Caco-2 (cell line): ENCODE measurements at regions not wholly inside any gene's neighbourhood (a gene's known extent, or its start where the extent isn't known, plus 50 kb on each side); places are given as distances from the start of the nearest gene placed in this dataset.

Experiments
- BruUV-seq: library from RNA; stranded (reverse); fragments of 400-500 nt; replicated peaks from 2 replicates; lab custom pipeline; 2021; lab: Mats Ljungman, UMichigan
- CTCF ChIA-PET: fragments of 300-600 bp; sonication (Branson Sonifier 250); formaldehyde crosslinking; loops from one replicate; lab custom pipeline; 2022; ENCODE audit warnings: antibody characterized with exemption; lab: Charles Lee
- POLR2A ChIA-PET: fragments of 300-600 bp; sonication (Branson Sonifier 250); formaldehyde crosslinking; loops from one replicate; lab custom pipeline; 2022; ENCODE audit warnings: antibody characterized with exemption; lab: Charles Lee
- DNase-seq, 2 experiments: peaks; one replicate each; pipeline versions ENCODE4 v3.0.0 to v3.0.0-alpha.2; 2020 to 2022
- H3K27me3 ChIP-seq: replicated peaks from 2 replicates; pipeline ENCODE4 v1.6.0; 2011; ENCODE audit warnings: low read length; ENCODE audit not compliant: control insufficient read depth, insufficient read depth
- H3K36me3 ChIP-seq: 2 replicates; pipeline ENCODE4 v1.5.1; 2011; ENCODE audit warnings: low read length; ENCODE audit not compliant: control insufficient read depth, insufficient read depth
- H3K4me1 ChIP-seq: fragments of 250-450 bp; sonication (Bioruptor Pico); 2 replicates; pipeline ENCODE4 v1.5.1; 2020; ENCODE audit warnings: mild to moderate bottlenecking
- H3K4me3 ChIP-seq: 2 replicates; pipeline ENCODE4 v1.5.1; 2011; ENCODE audit warnings: low read depth, mild to moderate bottlenecking, control low read depth, low read length
- H3K9me3 ChIP-seq: fragments of 250-450 bp; sonication (Bioruptor Pico); 2 replicates; pipeline ENCODE4 v1.5.1; 2020; ENCODE audit warnings: mild to moderate bottlenecking, moderate library complexity
- H3K27ac Mint-ChIP-seq: one replicate; pipeline ENCODE4 v1.8.0; 2022; ENCODE audit warnings: mixed read lengths; ENCODE audit not compliant: unreplicated experiment
- H3K27me3 Mint-ChIP-seq: one replicate; pipeline ENCODE4 v1.8.0; 2022; ENCODE audit warnings: mixed read lengths; ENCODE audit not compliant: insufficient read depth, unreplicated experiment
- H3K36me3 Mint-ChIP-seq: one replicate; pipeline ENCODE4 v1.8.0; 2022; ENCODE audit warnings: mild to moderate bottlenecking, mixed read lengths; ENCODE audit not compliant: insufficient read depth, unreplicated experiment
- H3K4me1 Mint-ChIP-seq: one replicate; pipeline ENCODE4 v1.8.0; 2022; ENCODE audit warnings: low read depth, mixed read lengths; ENCODE audit not compliant: unreplicated experiment
- H3K4me3 Mint-ChIP-seq: one replicate; pipeline ENCODE4 v1.8.0; 2022; ENCODE audit warnings: mild to moderate bottlenecking, moderate library complexity, mixed read lengths; ENCODE audit not compliant: unreplicated experiment
- H3K9me3 Mint-ChIP-seq: one replicate; pipeline ENCODE4 v1.8.0; 2022; ENCODE audit warnings: mixed read lengths; ENCODE audit not compliant: unreplicated experiment
- CTCF ChIP-seq, 2 experiments: fragments of 200-600 bp in 1 of 2; IDR thresholded peaks; 1 replicate in 1 of 2; 2 replicates in 1 of 2; pipeline versions ENCODE4 v1.5.1 to v1.8.0; 2011 to 2022; ENCODE audit warnings: antibody characterized with exemption in 1 of 2, control low read depth in 1 of 2, inconsistent platforms in 1 of 2, low read depth in 1 of 2, low read length in 1 of 2, mild to moderate bottlenecking in 1 of 2, moderate library complexity in 1 of 2; ENCODE audit not compliant: insufficient read depth in 1 of 2, severe bottlenecking in 1 of 2, unreplicated experiment in 1 of 2
- intact Hi-C: fragments of 100-400 bp; cut with micrococcal nuclease; formaldehyde crosslinking; loops from one replicate; pipeline ENCODE4 v1.10.0; 2022; ENCODE audit not compliant: unreplicated experiment

GRCh38 chr5:87004101-87004500 lies 263.6 kb upstream of the RASA1 start:
- Mint-ChIP-seq H3K27ac (no peak overlapping the region), H3K9me3 (no peaks in the 10 kb centered on the region), H3K4me3 (no peak overlapping the region), H3K4me1 (no peaks in the 10 kb centered on the region), H3K36me3 (no peaks in the 10 kb centered on the region), H3K27me3 (peaks cover 13% of the 10 kb centered on the region)
- Histone ChIP-seq H3K36me3 (no peaks in the 10 kb centered on the region), H3K4me1 (no peaks in the 10 kb centered on the region), H3K27me3 (no peaks in the 10 kb centered on the region), H3K9me3 (no peaks in the 10 kb centered on the region), H3K4me3 (no peak overlapping the region)
- intact Hi-C loops = no loop called here
- TF ChIP-seq CTCF (IDR thresholded peaks at IDR 0.05; ENCODE audit: insufficient read depth in 1 of 2, low read depth in 1 of 2, low read length in 1 of 2, severe bottlenecking in 1 of 2, unreplicated experiment in 1 of 2) = no peak
- ChIA-PET CTCF (interaction anchor here (0.7 kb wide), 1 partner anchor 122 kb away, joined by 3 read pairs; no protein-coding TSS in a partner anchor), POLR2A (no interaction called here)
- no peak for DNase-seq
- BruUV-seq = no TSS peak

GRCh38 chr5:87007737-87008136 lies 259.9 kb upstream of the RASA1 start:
- intact Hi-C loops = no loop called here
- ChIA-PET CTCF (no interaction called here), POLR2A (no interaction called here)
- no peaks in the 10 kb centered on the region for H3K27me3 ChIP-seq
- H3K4me3 Mint-ChIP-seq = no peak overlapping the region
- no TSS peak for BruUV-seq
- no peaks in the 10 kb centered on the region for H3K4me1 ChIP-seq
- no peaks in the 10 kb centered on the region for H3K9me3 ChIP-seq
- no peak overlapping the region for H3K27ac Mint-ChIP-seq
- no peaks in the 10 kb centered on the region for H3K36me3 Mint-ChIP-seq
- H3K9me3 Mint-ChIP-seq = no peaks in the 10 kb centered on the region
- DNase-seq = no peak
- H3K4me3 ChIP-seq = no peak overlapping the region
- H3K36me3 ChIP-seq = no peaks in the 10 kb centered on the region
- H3K27me3 Mint-ChIP-seq = peaks cover 18% of the 10 kb centered on the region
- no peak for TF ChIP-seq CTCF (IDR thresholded peaks at IDR 0.05; ENCODE audit: insufficient read depth in 1 of 2, low read depth in 1 of 2, low read length in 1 of 2, severe bottlenecking in 1 of 2, unreplicated experiment in 1 of 2)
- H3K4me1 Mint-ChIP-seq = no peaks in the 10 kb centered on the region

GRCh38 chr5:87008751-87009560 lies 258.7 kb upstream of the RASA1 start:
- no peak for DNase-seq
- Histone ChIP-seq H3K36me3 (no peaks in the 10 kb centered on the region), H3K4me3 (no peak overlapping the region), H3K4me1 (no peaks in the 10 kb centered on the region), H3K9me3 (no peaks in the 10 kb centered on the region), H3K27me3 (no peaks in the 10 kb centered on the region)
- H3K27me3 Mint-ChIP-seq = peaks cover 14% of the 10 kb centered on the region
- H3K4me1 Mint-ChIP-seq = no peaks in the 10 kb centered on the region
- no peaks in the 10 kb centered on the region for H3K36me3 Mint-ChIP-seq
- no peaks in the 10 kb centered on the region for H3K9me3 Mint-ChIP-seq
- ChIA-PET CTCF (no interaction called here), POLR2A (no interaction called here)
- intact Hi-C loops = no loop called here
- BruUV-seq = no TSS peak
- H3K27ac Mint-ChIP-seq = no peak overlapping the region
- H3K4me3 Mint-ChIP-seq = no peak overlapping the region
- no peak for TF ChIP-seq CTCF (IDR thresholded peaks at IDR 0.05; ENCODE audit: insufficient read depth in 1 of 2, low read depth in 1 of 2, low read length in 1 of 2, severe bottlenecking in 1 of 2, unreplicated experiment in 1 of 2)
